ENCODE measurements at regions not wholly inside any gene's neighbourhood (a gene's known extent, or its start where the extent isn't known, plus 50 kb on each side); places are given as distances from the start of the nearest gene placed in this dataset.

DNA sequence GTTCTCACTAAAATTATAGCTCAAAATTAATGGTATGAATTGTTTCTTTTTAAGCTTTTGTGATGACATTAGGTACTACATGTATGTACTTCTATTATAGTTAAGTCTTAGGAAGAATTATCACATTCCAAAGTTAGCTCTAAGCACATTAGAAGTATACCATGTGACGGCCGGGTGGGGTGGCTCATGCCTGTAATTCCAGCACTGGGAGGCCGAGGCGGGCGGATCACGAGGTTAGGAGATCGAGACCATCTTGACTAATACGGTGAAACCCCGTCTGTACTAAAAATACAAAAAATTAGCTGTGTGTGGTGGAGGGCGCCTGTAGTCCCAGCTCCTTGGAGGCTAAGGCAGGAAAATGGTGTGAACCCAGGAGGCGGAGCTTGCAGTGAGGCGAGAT lies 1265.1 kb upstream of the SPRY2 start:
- Histone ChIP-seq H3K27ac (replicated peaks) (no peak overlapping the region), H3K27me3 (ENCODE audit: insufficient read depth, poor library complexity, severe bottlenecking) (no peaks in the 10 kb centered on the region), H3K4me3 (replicated peaks; ENCODE audit: insufficient read depth, low read length) (no peak overlapping the region)
- TF ChIP-seq GABPA (IDR thresholded peaks at IDR 0.05; ENCODE audit: low read depth): no peak
- TF ChIP-seq SPI1 (IDR thresholded peaks at IDR 0.05; ENCODE audit: borderline replicate concordance, low read depth): no peak
- TF ChIP-seq, protein P1, sequence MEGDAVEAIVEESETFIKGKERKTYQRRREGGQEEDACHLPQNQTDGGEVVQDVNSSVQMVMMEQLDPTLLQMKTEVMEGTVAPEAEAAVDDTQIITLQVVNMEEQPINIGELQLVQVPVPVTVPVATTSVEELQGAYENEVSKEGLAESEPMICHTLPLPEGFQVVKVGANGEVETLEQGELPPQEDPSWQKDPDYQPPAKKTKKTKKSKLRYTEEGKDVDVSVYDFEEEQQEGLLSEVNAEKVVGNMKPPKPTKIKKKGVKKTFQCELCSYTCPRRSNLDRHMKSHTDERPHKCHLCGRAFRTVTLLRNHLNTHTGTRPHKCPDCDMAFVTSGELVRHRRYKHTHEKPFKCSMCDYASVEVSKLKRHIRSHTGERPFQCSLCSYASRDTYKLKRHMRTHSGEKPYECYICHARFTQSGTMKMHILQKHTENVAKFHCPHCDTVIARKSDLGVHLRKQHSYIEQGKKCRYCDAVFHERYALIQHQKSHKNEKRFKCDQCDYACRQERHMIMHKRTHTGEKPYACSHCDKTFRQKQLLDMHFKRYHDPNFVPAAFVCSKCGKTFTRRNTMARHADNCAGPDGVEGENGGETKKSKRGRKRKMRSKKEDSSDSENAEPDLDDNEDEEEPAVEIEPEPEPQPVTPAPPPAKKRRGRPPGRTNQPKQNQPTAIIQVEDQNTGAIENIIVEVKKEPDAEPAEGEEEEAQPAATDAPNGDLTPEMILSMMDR (IDR thresholded peaks at IDR 0.05; ENCODE audit: insufficient read depth, low read length): no peak
- TF ChIP-seq POLR2AphosphoS5 (IDR thresholded peaks at IDR 0.05; ENCODE audit: low read depth): no peak
- TF ChIP-seq, protein P2, sequence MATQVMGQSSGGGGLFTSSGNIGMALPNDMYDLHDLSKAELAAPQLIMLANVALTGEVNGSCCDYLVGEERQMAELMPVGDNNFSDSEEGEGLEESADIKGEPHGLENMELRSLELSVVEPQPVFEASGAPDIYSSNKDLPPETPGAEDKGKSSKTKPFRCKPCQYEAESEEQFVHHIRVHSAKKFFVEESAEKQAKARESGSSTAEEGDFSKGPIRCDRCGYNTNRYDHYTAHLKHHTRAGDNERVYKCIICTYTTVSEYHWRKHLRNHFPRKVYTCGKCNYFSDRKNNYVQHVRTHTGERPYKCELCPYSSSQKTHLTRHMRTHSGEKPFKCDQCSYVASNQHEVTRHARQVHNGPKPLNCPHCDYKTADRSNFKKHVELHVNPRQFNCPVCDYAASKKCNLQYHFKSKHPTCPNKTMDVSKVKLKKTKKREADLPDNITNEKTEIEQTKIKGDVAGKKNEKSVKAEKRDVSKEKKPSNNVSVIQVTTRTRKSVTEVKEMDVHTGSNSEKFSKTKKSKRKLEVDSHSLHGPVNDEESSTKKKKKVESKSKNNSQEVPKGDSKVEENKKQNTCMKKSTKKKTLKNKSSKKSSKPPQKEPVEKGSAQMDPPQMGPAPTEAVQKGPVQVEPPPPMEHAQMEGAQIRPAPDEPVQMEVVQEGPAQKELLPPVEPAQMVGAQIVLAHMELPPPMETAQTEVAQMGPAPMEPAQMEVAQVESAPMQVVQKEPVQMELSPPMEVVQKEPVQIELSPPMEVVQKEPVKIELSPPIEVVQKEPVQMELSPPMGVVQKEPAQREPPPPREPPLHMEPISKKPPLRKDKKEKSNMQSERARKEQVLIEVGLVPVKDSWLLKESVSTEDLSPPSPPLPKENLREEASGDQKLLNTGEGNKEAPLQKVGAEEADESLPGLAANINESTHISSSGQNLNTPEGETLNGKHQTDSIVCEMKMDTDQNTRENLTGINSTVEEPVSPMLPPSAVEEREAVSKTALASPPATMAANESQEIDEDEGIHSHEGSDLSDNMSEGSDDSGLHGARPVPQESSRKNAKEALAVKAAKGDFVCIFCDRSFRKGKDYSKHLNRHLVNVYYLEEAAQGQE (IDR thresholded peaks at IDR 0.05; ENCODE audit: insufficient replicate concordance, low read depth): no peak
- no peak for DNase-seq (ENCODE audit: low read depth in 1 of 2, low spot score in 1 of 2)

DNA sequence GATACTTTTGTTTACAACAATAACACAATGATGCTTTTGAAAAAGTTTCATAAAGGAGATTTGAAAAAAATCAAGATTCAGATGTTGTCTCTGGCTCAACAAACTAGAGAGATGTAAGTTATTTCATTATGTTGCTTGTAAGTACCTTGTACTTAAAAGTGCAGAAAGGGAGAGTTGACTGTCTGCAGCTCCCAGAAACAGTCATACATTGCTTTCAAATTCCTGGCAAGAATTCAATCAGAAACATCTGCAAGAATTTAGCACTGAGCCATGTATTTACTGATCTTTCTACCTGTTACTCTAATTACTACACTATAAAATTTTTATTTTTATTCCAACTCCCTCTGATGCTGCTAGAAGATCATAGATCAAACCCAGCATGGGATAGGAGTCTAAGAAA lies 1261.3 kb upstream of the SPRY2 start:
- H3K4me3 ChIP-seq (replicated peaks; ENCODE audit: insufficient read depth, low read length): no peak overlapping the region
- TF ChIP-seq, protein P1 (IDR thresholded peaks at IDR 0.05; ENCODE audit: insufficient read depth, low read length): no peak
- TF ChIP-seq GABPA (IDR thresholded peaks at IDR 0.05; ENCODE audit: low read depth): no peak
- TF ChIP-seq POLR2AphosphoS5 (IDR thresholded peaks at IDR 0.05; ENCODE audit: low read depth): no peak
- TF ChIP-seq SPI1 (IDR thresholded peaks at IDR 0.05; ENCODE audit: borderline replicate concordance, low read depth): no peak
- TF ChIP-seq, protein P2 (IDR thresholded peaks at IDR 0.05; ENCODE audit: insufficient replicate concordance, low read depth): no peak
- H3K27ac ChIP-seq (replicated peaks): no peak overlapping the region
- DNase-seq (ENCODE audit: low read depth in 1 of 2, low spot score in 1 of 2): no peak
- no peaks in the 10 kb centered on the region for H3K27me3 ChIP-seq (ENCODE audit: insufficient read depth, poor library complexity, severe bottlenecking)

DNA sequence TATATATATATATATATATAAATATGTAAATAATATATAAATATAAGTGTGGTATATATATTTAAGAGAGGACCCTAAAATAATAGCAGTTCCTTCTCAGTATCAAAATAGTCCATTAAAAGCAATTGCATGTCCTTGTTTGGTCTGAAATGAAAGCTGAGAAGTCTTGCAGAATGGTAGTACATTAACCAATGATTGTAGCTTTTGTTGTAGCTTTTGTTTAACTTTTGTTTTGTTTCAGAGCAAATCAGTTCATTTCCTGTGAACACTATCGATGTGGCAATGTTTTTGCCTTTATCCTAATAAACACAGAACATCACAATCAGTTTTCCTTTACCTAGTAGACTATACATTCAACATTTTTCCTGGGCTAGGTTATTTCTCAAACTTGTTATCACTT lies 1256.2 kb upstream of the SPRY2 start:
- no peak for DNase-seq (ENCODE audit: low read depth in 1 of 2, low spot score in 1 of 2)
- H3K4me3 ChIP-seq (replicated peaks; ENCODE audit: insufficient read depth, low read length): no peak overlapping the region
- H3K27me3 ChIP-seq (ENCODE audit: insufficient read depth, poor library complexity, severe bottlenecking): no peaks in the 10 kb centered on the region
- no peak overlapping the region for H3K27ac ChIP-seq (replicated peaks)
- TF ChIP-seq, protein P2 (IDR thresholded peaks at IDR 0.05; ENCODE audit: insufficient replicate concordance, low read depth): no peak
- no peak for TF ChIP-seq POLR2AphosphoS5 (IDR thresholded peaks at IDR 0.05; ENCODE audit: low read depth)

Data from HL-60 (cell line).